ENCODE measurements at regions not wholly inside any gene's neighbourhood (a gene's known extent, or its start where the extent isn't known, plus 50 kb on each side); places are given as distances from the start of the nearest gene placed in this dataset.
"Not testable (repeated sequence)": the region's sequence is repeated elsewhere in the genome, so short reads cannot be mapped to it uniquely, and the experiment has no call there.

- Histone ChIP-seq H2AFZ (ENCODE audit: low read length) (no peak overlapping the region), H3K9ac (ENCODE audit: insufficient read depth, low read length) (no peak overlapping the region)
Observed at GRCh38 chr12:76936275-76937193, 57.7 kb upstream of the CSRP2 start.

GRCh38 chr12:76933392-76933791, 54.6 kb upstream of the CSRP2 start:
- not testable (repeated sequence) for H3K27me3 ChIP-seq (ENCODE audit: control insufficient read depth, insufficient read depth, low read length); H3K36me3 ChIP-seq (ENCODE audit: control insufficient read depth, insufficient read depth, low read length); H3K4me2 ChIP-seq (ENCODE audit: extremely low read depth, insufficient read depth, low read length); H3K27ac ChIP-seq (ENCODE audit: insufficient read depth, low read length); H3K9ac ChIP-seq (ENCODE audit: insufficient read depth, low read length); H2AFZ ChIP-seq (ENCODE audit: low read length); H3K9me3 ChIP-seq (ENCODE audit: control insufficient read depth, insufficient read depth, low read depth, low read length); DNase-seq (ENCODE audit: low read depth in 2 of 2); H3K4me1 ChIP-seq (ENCODE audit: control insufficient read depth, extremely low read depth, insufficient read depth, low read length); H3K4me3 ChIP-seq (replicated peaks in 1 of 4; ENCODE audit: control extremely low read depth in 1 of 4, insufficient read depth in 1 of 4, low read depth in 3 of 4, low read length in 4 of 4); H3K79me2 ChIP-seq (ENCODE audit: control insufficient read depth, insufficient read depth, low read length); H4K20me1 ChIP-seq (ENCODE audit: control insufficient read depth, extremely low read depth, insufficient read depth, low read length)

More at GRCh38 chr12:76936275-76937193, 57.7 kb upstream of the CSRP2 start:
- no peaks in the 10 kb centered on the region for H3K79me2 ChIP-seq (ENCODE audit: control insufficient read depth, insufficient read depth, low read length)
- no peaks in the 10 kb centered on the region for H3K36me3 ChIP-seq (ENCODE audit: control insufficient read depth, insufficient read depth, low read length)
- no peak for TF ChIP-seq CTCF (conservative IDR thresholded peaks at IDR 0.05 in 1 of 2, IDR thresholded peaks at IDR 0.05 in 1 of 2; ENCODE audit: low read depth in 1 of 2, low read length in 2 of 2)
- no peak for TF ChIP-seq EZH2 (IDR thresholded peaks at IDR 0.05; ENCODE audit: low read length, missing control alignments)
- no peaks in the 10 kb centered on the region for H3K4me1 ChIP-seq (ENCODE audit: control insufficient read depth, extremely low read depth, insufficient read depth, low read length)
- no peaks in the 10 kb centered on the region for H3K27me3 ChIP-seq (ENCODE audit: control insufficient read depth, insufficient read depth, low read length)
- no peak for DNase-seq (ENCODE audit: low read depth in 2 of 2)
- H3K4me3 ChIP-seq (replicated peaks in 1 of 4; ENCODE audit: control extremely low read depth in 1 of 4, insufficient read depth in 1 of 4, low read depth in 3 of 4, low read length in 4 of 4): no peak overlapping the region
- H3K27ac ChIP-seq (ENCODE audit: insufficient read depth, low read length): no peak overlapping the region
- H3K9me3 ChIP-seq (ENCODE audit: control insufficient read depth, insufficient read depth, low read depth, low read length): no peaks in the 10 kb centered on the region
- H4K20me1 ChIP-seq (ENCODE audit: control insufficient read depth, extremely low read depth, insufficient read depth, low read length): no peaks in the 10 kb centered on the region
- H3K4me2 ChIP-seq (ENCODE audit: extremely low read depth, insufficient read depth, low read length): no peak overlapping the region

- Histone ChIP-seq H3K79me2 (ENCODE audit: control insufficient read depth, insufficient read depth, low read length) (no peaks in the 10 kb centered on the region), H3K27me3 (ENCODE audit: control insufficient read depth, insufficient read depth, low read length) (no peaks in the 10 kb centered on the region), H3K4me1 (ENCODE audit: control insufficient read depth, extremely low read depth, insufficient read depth, low read length) (no peaks in the 10 kb centered on the region), H4K20me1 (ENCODE audit: control insufficient read depth, extremely low read depth, insufficient read depth, low read length) (no peaks in the 10 kb centered on the region), H3K4me2 (ENCODE audit: extremely low read depth, insufficient read depth, low read length) (no peak overlapping the region), H3K9me3 (ENCODE audit: control insufficient read depth, insufficient read depth, low read depth, low read length) (no peaks in the 10 kb centered on the region), H3K9ac (ENCODE audit: insufficient read depth, low read length) (no peak overlapping the region), H2AFZ (ENCODE audit: low read length) (no peak overlapping the region), H3K27ac (ENCODE audit: insufficient read depth, low read length) (no peak overlapping the region), H3K4me3 (replicated peaks in 1 of 4; ENCODE audit: control extremely low read depth in 1 of 4, insufficient read depth in 1 of 4, low read depth in 3 of 4, low read length in 4 of 4) (no peak overlapping the region), H3K36me3 (ENCODE audit: control insufficient read depth, insufficient read depth, low read length) (no peaks in the 10 kb centered on the region)
- no peak for DNase-seq (ENCODE audit: low read depth in 2 of 2)
- no peak for TF ChIP-seq EZH2 (IDR thresholded peaks at IDR 0.05; ENCODE audit: low read length, missing control alignments)
- no peak for TF ChIP-seq CTCF (conservative IDR thresholded peaks at IDR 0.05 in 1 of 2, IDR thresholded peaks at IDR 0.05 in 1 of 2; ENCODE audit: low read depth in 1 of 2, low read length in 2 of 2)
Observed at GRCh38 chr12:76929499-76929898, 50.7 kb upstream of the CSRP2 start.
